Breast epithelium (tissue), 4 donors: ENCODE measurements at regions not wholly inside any gene's neighbourhood (a gene's known extent, or its start where the extent isn't known, plus 50 kb on each side); places are given as distances from the start of the nearest gene placed in this dataset.
A peak's percentile ranks its signal among the peaks of the same experiment; 100 is the strongest.

Source experiments
- DNase-seq, 2 donors: peaks; one replicate each; pipeline ENCODE4 v3.0.0-alpha.2; 2019; ENCODE audit warnings: low spot score in 2 of 2
- H3K27ac ChIP-seq, 2 donors: fragments of 200-600 bp; sonication (generic) in 1 of 2; one replicate each; pipeline ENCODE4 v1.5.1; 2016 to 2019; ENCODE audit warnings: mild to moderate bottlenecking in 1 of 2
- H3K27me3 ChIP-seq, 2 donors: fragments of 200-600 bp; sonication (generic) in 1 of 2; one replicate each; pipeline versions ENCODE4 v1.5.1 to v1.6.0; 2017 to 2019; ENCODE audit warnings: control low read depth in 1 of 2, mild to moderate bottlenecking in 1 of 2
- H3K36me3 ChIP-seq: fragments of 200-600 bp; one replicate; pipeline ENCODE4 v1.5.1; 2019
- H3K4me1 ChIP-seq, 2 donors: fragments of 200-600 bp; sonication (generic); one replicate each; pipeline ENCODE4 v1.5.1; 2016 to 2019; ENCODE audit warnings: control low read depth in 1 of 2
- H3K4me3 ChIP-seq, 3 donors: fragments of 200-600 bp; sonication (generic); 1 replicate in 2 of 3; 2 replicates in 1 of 3; pipeline ENCODE4 v1.5.1; 2016 to 2019; ENCODE audit warnings: mild to moderate bottlenecking in 3 of 3, moderate library complexity in 2 of 3
- H3K9me3 ChIP-seq, 2 donors: fragments of 200-600 bp; sonication (generic) in 1 of 2; one replicate each; pipeline ENCODE4 v1.5.1; 2016 to 2019; ENCODE audit warnings: control low read depth in 1 of 2
- CTCF ChIP-seq, 3 donors: fragments of 450-650 bp; IDR thresholded peaks; one replicate each; pipeline ENCODE4 v1.5.1; 2016 to 2017; ENCODE audit warnings: antibody characterized with exemption in 3 of 3, mild to moderate bottlenecking in 3 of 3, moderate library complexity in 3 of 3
- POLR2A ChIP-seq: fragments of 450-650 bp; IDR thresholded peaks from one replicate; pipeline ENCODE4 v1.6.1; 2016; ENCODE audit warnings: antibody characterized with exemption, mild to moderate bottlenecking, moderate library complexity
- POLR2AphosphoS5 ChIP-seq, 3 donors: sonication (generic); formaldehyde crosslinking; IDR thresholded peaks; one replicate each; pipeline ENCODE4 v1.6.1; 2017; ENCODE audit warnings: antibody characterized with exemption in 3 of 3
- intact Hi-C: fragments of 100-400 bp; cut with DNase I; formaldehyde crosslinking; loops from one replicate; pipeline ENCODE4 v1.15.1; 2023; ENCODE audit warnings: low total_unique reads

GRCh38 chr20:23235173-23236027, 115.2 kb upstream of the NXT1 start:
- DNase-seq, result no peak
- H3K4me3 ChIP-seq, result no peak overlapping the region
- no peaks in the 10 kb centered on the region for H3K27me3 ChIP-seq
- H3K9me3 ChIP-seq, result peaks cover 0 to 8% of the 10 kb centered on the region in 2 donors
- H3K4me1 ChIP-seq, result no peaks in the 10 kb centered on the region
- intact Hi-C loops, result no loop called here
- H3K36me3 ChIP-seq, result no peaks in the 10 kb centered on the region
- TF ChIP-seq CTCF (IDR thresholded peaks at IDR 0.05) (peak in 2 of 3 donors; percentile 37 to 56), POLR2A (no peak)
- H3K27ac ChIP-seq, result no peak overlapping the region

GRCh38 chr20:23234311-23235078, 116.1 kb upstream of the NXT1 start:
- intact Hi-C loops, result no loop called here
- Histone ChIP-seq H3K9me3 (peaks cover 0 to 8% of the 10 kb centered on the region in 2 donors), H3K27ac (no peak overlapping the region), H3K4me3 (no peak overlapping the region), H3K27me3 (no peaks in the 10 kb centered on the region), H3K4me1 (no peaks in the 10 kb centered on the region), H3K36me3 (no peaks in the 10 kb centered on the region)
- DNase-seq, result no peak
- no peak for TF ChIP-seq POLR2A

- no peak for DNase-seq
- Histone ChIP-seq H3K4me3 (no peak overlapping the region), H3K9me3 (peaks cover 0 to 8% of the 10 kb centered on the region in 2 donors), H3K4me1 (no peaks in the 10 kb centered on the region), H3K36me3 (no peaks in the 10 kb centered on the region), H3K27me3 (no peaks in the 10 kb centered on the region), H3K27ac (no peak overlapping the region)
- TF ChIP-seq POLR2A (no peak), POLR2AphosphoS5 (IDR thresholded peaks at IDR 0.05) (no peak), CTCF (IDR thresholded peaks at IDR 0.05) (no peak)
- intact Hi-C loops, result no loop called here
Measured at GRCh38 chr20:23233341-23233740, 117.2 kb upstream of the NXT1 start.

GRCh38 chr20:23232679-23233308, 117.8 kb upstream of the NXT1 start:
- no peak overlapping the region for H3K27ac ChIP-seq
- H3K9me3 ChIP-seq, result peaks cover 0 to 8% of the 10 kb centered on the region in 2 donors
- intact Hi-C loops, result no loop called here
- no peak overlapping the region for H3K4me3 ChIP-seq
- no peak for TF ChIP-seq POLR2AphosphoS5 (IDR thresholded peaks at IDR 0.05)
- no peak for TF ChIP-seq CTCF (IDR thresholded peaks at IDR 0.05)
- TF ChIP-seq POLR2A, result no peak
- no peaks in the 10 kb centered on the region for H3K27me3 ChIP-seq
- no peaks in the 10 kb centered on the region for H3K36me3 ChIP-seq
- H3K4me1 ChIP-seq, result no peaks in the 10 kb centered on the region
- no peak for DNase-seq

GRCh38 chr20:23232219-23232581, 118.4 kb upstream of the NXT1 start:
- H3K9me3 ChIP-seq, result peaks cover 0 to 8% of the 10 kb centered on the region in 2 donors
- no peak for DNase-seq
- H3K27me3 ChIP-seq, result no peaks in the 10 kb centered on the region
- no peak overlapping the region for H3K27ac ChIP-seq
- intact Hi-C loops, result no loop called here
- no peak for TF ChIP-seq CTCF (IDR thresholded peaks at IDR 0.05)
- no peak for TF ChIP-seq POLR2A
- TF ChIP-seq POLR2AphosphoS5 (IDR thresholded peaks at IDR 0.05), result no peak
- H3K36me3 ChIP-seq, result no peaks in the 10 kb centered on the region
- no peaks in the 10 kb centered on the region for H3K4me1 ChIP-seq
- H3K4me3 ChIP-seq, result no peak overlapping the region
